ENCODE measurements at regions not wholly inside any gene's neighbourhood (a gene's known extent, or its start where the extent isn't known, plus 50 kb on each side); places are given as distances from the start of the nearest gene placed in this dataset.

- H3K27me3 ChIP-seq: no peaks in the 10 kb centered on the region
- H3K27ac ChIP-seq: no peak overlapping the region
- no peak for TF ChIP-seq POLR2A (IDR thresholded peaks at IDR 0.05)
- TF ChIP-seq, protein P1, sequence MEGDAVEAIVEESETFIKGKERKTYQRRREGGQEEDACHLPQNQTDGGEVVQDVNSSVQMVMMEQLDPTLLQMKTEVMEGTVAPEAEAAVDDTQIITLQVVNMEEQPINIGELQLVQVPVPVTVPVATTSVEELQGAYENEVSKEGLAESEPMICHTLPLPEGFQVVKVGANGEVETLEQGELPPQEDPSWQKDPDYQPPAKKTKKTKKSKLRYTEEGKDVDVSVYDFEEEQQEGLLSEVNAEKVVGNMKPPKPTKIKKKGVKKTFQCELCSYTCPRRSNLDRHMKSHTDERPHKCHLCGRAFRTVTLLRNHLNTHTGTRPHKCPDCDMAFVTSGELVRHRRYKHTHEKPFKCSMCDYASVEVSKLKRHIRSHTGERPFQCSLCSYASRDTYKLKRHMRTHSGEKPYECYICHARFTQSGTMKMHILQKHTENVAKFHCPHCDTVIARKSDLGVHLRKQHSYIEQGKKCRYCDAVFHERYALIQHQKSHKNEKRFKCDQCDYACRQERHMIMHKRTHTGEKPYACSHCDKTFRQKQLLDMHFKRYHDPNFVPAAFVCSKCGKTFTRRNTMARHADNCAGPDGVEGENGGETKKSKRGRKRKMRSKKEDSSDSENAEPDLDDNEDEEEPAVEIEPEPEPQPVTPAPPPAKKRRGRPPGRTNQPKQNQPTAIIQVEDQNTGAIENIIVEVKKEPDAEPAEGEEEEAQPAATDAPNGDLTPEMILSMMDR (IDR thresholded peaks at IDR 0.05): no peak
- DNase-seq: no peak
- H3K4me1 ChIP-seq: no peaks in the 10 kb centered on the region
- no peaks in the 10 kb centered on the region for H3K36me3 ChIP-seq
- no peak overlapping the region for H3K4me3 ChIP-seq
- H3K9me3 ChIP-seq: no peaks in the 10 kb centered on the region
These were observed 250.1 kb downstream of the TBX18 start for GRCh38 chr6:84514089-84514971.

DNA sequence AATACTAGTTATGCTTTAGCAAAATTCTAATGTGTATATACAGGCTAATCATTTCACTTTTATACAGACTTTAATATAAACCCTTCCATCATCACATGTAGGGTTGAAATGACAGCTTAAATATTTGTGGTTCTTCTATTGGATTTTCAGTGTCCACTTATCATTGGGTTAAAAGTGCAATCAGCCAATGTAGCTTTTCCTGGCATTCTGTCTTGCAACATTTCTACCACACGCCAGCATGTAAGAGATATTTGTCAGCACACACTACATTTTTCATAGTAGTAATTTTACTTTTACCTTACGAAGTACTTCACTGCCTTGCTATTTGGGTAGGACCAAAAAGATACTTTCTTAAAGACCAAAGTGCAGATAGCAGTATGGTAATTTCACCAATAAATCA lies 252.0 kb downstream of the TBX18 start:
- H3K27me3 ChIP-seq: no peaks in the 10 kb centered on the region
- no peaks in the 10 kb centered on the region for H3K36me3 ChIP-seq
- no peak overlapping the region for H3K27ac ChIP-seq
- H3K4me3 ChIP-seq: no peak overlapping the region
- TF ChIP-seq POLR2A (IDR thresholded peaks at IDR 0.05): no peak
- TF ChIP-seq, protein P1 (IDR thresholded peaks at IDR 0.05): no peak
- DNase-seq: no peak
- H3K9me3 ChIP-seq: no peaks in the 10 kb centered on the region
- H3K4me1 ChIP-seq: no peaks in the 10 kb centered on the region

DNA sequence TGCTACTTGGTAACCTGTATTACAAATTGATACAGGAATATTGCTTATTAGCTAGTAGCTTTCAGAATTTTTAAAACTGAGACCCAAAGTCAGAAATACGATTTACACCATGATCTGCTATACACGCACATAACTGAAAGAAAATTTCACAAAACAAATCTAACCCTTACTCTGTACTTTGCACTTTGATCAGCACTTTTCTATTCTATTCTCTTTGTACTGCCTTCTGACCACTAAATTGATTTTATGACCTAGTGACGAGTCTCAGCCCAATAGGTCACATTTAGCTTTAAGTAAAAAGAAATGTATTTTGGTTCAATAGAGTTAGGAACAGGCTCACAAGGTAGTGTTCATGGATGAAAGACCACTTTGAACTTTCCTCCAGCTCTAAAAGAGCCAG lies 252.5 kb downstream of the TBX18 start:
- Histone ChIP-seq H3K4me3 (no peak overlapping the region), H3K4me1 (no peaks in the 10 kb centered on the region), H3K27ac (no peak overlapping the region), H3K27me3 (no peaks in the 10 kb centered on the region), H3K36me3 (no peaks in the 10 kb centered on the region), H3K9me3 (no peaks in the 10 kb centered on the region)
- DNase-seq: no peak
- TF ChIP-seq, protein P1 (IDR thresholded peaks at IDR 0.05): no peak
- no peak for TF ChIP-seq POLR2A (IDR thresholded peaks at IDR 0.05)

DNA sequence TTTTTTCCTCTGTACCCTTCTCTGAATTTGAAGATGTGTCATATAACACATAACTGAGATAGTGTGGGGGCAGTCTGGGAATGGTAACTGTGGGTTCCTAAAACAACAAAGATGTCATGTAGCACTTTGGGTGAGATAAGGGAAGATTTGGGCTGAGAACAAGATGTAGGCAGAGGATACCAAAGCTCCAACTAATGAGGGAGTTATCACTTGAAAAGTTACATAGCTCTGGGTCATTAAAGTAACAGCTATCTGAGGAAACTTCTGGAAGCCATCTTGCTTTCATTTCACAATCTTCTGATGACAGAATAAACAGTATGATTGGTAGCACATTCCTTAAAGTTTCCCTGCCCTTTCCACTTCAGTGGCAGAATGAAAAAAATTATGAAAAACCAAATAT lies 255.4 kb downstream of the TBX18 start:
- no peaks in the 10 kb centered on the region for H3K27me3 ChIP-seq
- TF ChIP-seq, protein P1 (IDR thresholded peaks at IDR 0.05): no peak
- TF ChIP-seq POLR2A (IDR thresholded peaks at IDR 0.05): no peak
- no peak overlapping the region for H3K27ac ChIP-seq
- no peaks in the 10 kb centered on the region for H3K9me3 ChIP-seq
- no peak for DNase-seq
- H3K36me3 ChIP-seq: no peaks in the 10 kb centered on the region
- no peak overlapping the region for H3K4me3 ChIP-seq
- H3K4me1 ChIP-seq: no peaks in the 10 kb centered on the region

DNA sequence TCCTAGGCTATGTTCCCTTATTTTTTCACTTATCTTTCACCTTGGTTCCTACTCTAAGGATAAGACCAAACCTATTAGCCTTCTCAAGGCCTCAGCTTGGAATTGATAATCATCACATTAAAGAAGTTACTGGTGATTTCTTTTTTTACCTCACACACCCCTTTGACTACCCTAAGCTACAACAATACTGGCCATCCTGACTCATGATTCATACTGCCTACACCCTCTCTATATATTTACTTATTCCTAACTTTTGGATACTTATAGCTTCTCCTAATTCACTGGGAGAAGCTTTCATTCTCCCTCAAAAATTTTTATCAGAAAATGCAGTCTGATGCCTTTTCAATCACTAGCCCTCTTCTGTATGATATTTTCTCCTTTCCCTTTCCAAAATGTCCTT lies 256.1 kb downstream of the TBX18 start:
- Histone ChIP-seq H3K4me3 (no peak overlapping the region), H3K36me3 (no peaks in the 10 kb centered on the region), H3K27me3 (no peaks in the 10 kb centered on the region), H3K9me3 (no peaks in the 10 kb centered on the region), H3K27ac (no peak overlapping the region), H3K4me1 (no peaks in the 10 kb centered on the region)
- TF ChIP-seq POLR2A (IDR thresholded peaks at IDR 0.05): no peak
- TF ChIP-seq, protein P1 (IDR thresholded peaks at IDR 0.05): no peak
- no peak for DNase-seq
